HEK293 (cell line): ENCODE measurements at regions not wholly inside any gene's neighbourhood (a gene's known extent, or its start where the extent isn't known, plus 50 kb on each side); places are given as distances from the start of the nearest gene placed in this dataset.

Experiments
- CTCF ChIA-PET: fragments of 350-600 bp; formaldehyde crosslinking; extraction: SDS; loops from one replicate; lab custom pipeline; 2021; ENCODE audit warnings: antibody characterized with exemption; lab: Yijun Ruan, JAX
- POLR2A ChIA-PET: fragments of 300-600 bp; formaldehyde crosslinking; extraction: SDS; loops from one replicate; lab custom pipeline; 2020; ENCODE audit warnings: antibody characterized with exemption, inconsistent platforms; lab: Yijun Ruan, JAX
- H3K27ac ChIP-seq: fragments of 200-500 bp; sonication (Bioruptor generic); 2 replicates; pipeline ENCODE4 v1.5.1; 2014; ENCODE audit warnings: low read depth, low read length, control low read depth, inconsistent platforms; ENCODE audit errors: extremely low read depth
- H3K36me3 ChIP-seq, 2 experiments: fragments of 200-500 bp in 1 of 2; sonication (Bioruptor generic) in 1 of 2; 1 replicate in 1 of 2; 2 replicates in 1 of 2; pipeline ENCODE4 v1.5.1; 2014 to 2017; ENCODE audit warnings: inconsistent platforms in 2 of 2, low read length in 2 of 2; ENCODE audit not compliant: control insufficient read depth in 2 of 2, insufficient read depth in 1 of 2
- H3K4me1 ChIP-seq: fragments of 200-500 bp; sonication (Bioruptor generic); 2 replicates; pipeline ENCODE4 v1.5.1; 2014; ENCODE audit warnings: mild to moderate bottlenecking, low read length, inconsistent platforms; ENCODE audit not compliant: control insufficient read depth, insufficient read depth
- H3K4me3 ChIP-seq: 2 replicates; pipeline ENCODE4 v1.5.1; 2011; ENCODE audit warnings: low read depth, mild to moderate bottlenecking, control low read depth, low read length, moderate library complexity
- H3K9me3 ChIP-seq: fragments of 200-500 bp; sonication (Bioruptor generic); 2 replicates; pipeline ENCODE4 v1.5.1; 2014; ENCODE audit warnings: low read depth, low read length, inconsistent platforms; ENCODE audit not compliant: control insufficient read depth, insufficient read depth
- ATF2 ChIP-seq: fragments of 450-650 bp; formaldehyde crosslinking; IDR thresholded peaks from 2 replicates; pipeline ENCODE4 v1.5.1; 2016; ENCODE audit warnings: missing biosample characterization, missing genetic modification characterization, low read depth
- EGR2 ChIP-seq: fragments of 450-650 bp; formaldehyde crosslinking; IDR thresholded peaks from 2 replicates; pipeline ENCODE4 v1.5.1; 2016; ENCODE audit warnings: low read depth, missing biosample characterization, missing genetic modification characterization
- GLI2 ChIP-seq: fragments of 450-650 bp; formaldehyde crosslinking; IDR thresholded peaks from 2 replicates; pipeline ENCODE4; 2017; ENCODE audit warnings: missing biosample characterization, missing genetic modification characterization, low read depth, borderline replicate concordance
- HOXC10 ChIP-seq: sonication (generic); formaldehyde crosslinking; IDR thresholded peaks from 2 replicates; pipeline ENCODE4 v1.8.1; 2023; ENCODE audit warnings: mild to moderate bottlenecking, missing genetic modification reagents
- YY1 ChIP-seq: fragments of 450-650 bp; formaldehyde crosslinking; IDR thresholded peaks from 2 replicates; pipeline ENCODE4 v1.5.1; 2018; ENCODE audit warnings: missing biosample characterization, missing genetic modification characterization
- ZBTB1 ChIP-seq: fragments of 450-650 bp; formaldehyde crosslinking; IDR thresholded peaks from 2 replicates; pipeline ENCODE4 v1.5.1; 2016; ENCODE audit warnings: missing biosample characterization, missing genetic modification characterization
- ZBTB6 ChIP-seq: fragments of 450-650 bp; formaldehyde crosslinking; IDR thresholded peaks from 2 replicates; pipeline ENCODE4 v1.5.1; 2017; ENCODE audit warnings: missing biosample characterization, missing genetic modification characterization
- ZBTB7A ChIP-seq: fragments of 450-650 bp; formaldehyde crosslinking; IDR thresholded peaks from 2 replicates; pipeline ENCODE4 v1.5.1; 2016; ENCODE audit warnings: low read depth, missing biosample characterization, missing genetic modification characterization
- ZNF112 ChIP-seq: fragments of 450-650 bp; formaldehyde crosslinking; IDR thresholded peaks from 2 replicates; pipeline ENCODE4 v1.5.0; 2017; ENCODE audit warnings: missing biosample characterization, missing genetic modification characterization
- ZNF114 ChIP-seq: fragments of 450-650 bp; formaldehyde crosslinking; IDR thresholded peaks from 2 replicates; pipeline ENCODE4 v1.5.0; 2017; ENCODE audit warnings: missing biosample characterization, missing genetic modification characterization
- ZNF133 ChIP-seq: fragments of 450-650 bp; formaldehyde crosslinking; IDR thresholded peaks from 2 replicates; pipeline ENCODE4 v1.5.1; 2016; ENCODE audit warnings: missing biosample characterization, missing genetic modification characterization
- ZNF138 ChIP-seq: fragments of 450-650 bp; formaldehyde crosslinking; IDR thresholded peaks from 2 replicates; pipeline ENCODE4 v1.5.1; 2016; ENCODE audit warnings: missing biosample characterization, missing genetic modification characterization, borderline replicate concordance
- ZNF140 ChIP-seq: fragments of 450-650 bp; formaldehyde crosslinking; IDR thresholded peaks from 2 replicates; pipeline ENCODE4 v1.5.1; 2016; ENCODE audit warnings: missing biosample characterization, missing genetic modification characterization
- ZNF157 ChIP-seq: fragments of 450-650 bp; formaldehyde crosslinking; IDR thresholded peaks from 2 replicates; pipeline ENCODE4 v1.5.1; 2016; ENCODE audit warnings: missing biosample characterization, missing genetic modification characterization
- ZNF16 ChIP-seq: fragments of 450-650 bp; formaldehyde crosslinking; IDR thresholded peaks from 2 replicates; pipeline ENCODE4 v1.5.1; 2016; ENCODE audit warnings: low read depth, missing biosample characterization, missing genetic modification characterization
- ZNF184 ChIP-seq: fragments of 450-650 bp; IDR thresholded peaks from 2 replicates; pipeline ENCODE4 v1.5.1; 2018; ENCODE audit warnings: missing biosample characterization, mild to moderate bottlenecking, missing genetic modification characterization
- ZNF302 ChIP-seq: fragments of 450-650 bp; formaldehyde crosslinking; IDR thresholded peaks from 2 replicates; pipeline ENCODE4 v1.5.1; 2016; ENCODE audit warnings: missing biosample characterization, missing genetic modification characterization, low read depth
- ZNF324 ChIP-seq: fragments of 450-650 bp; formaldehyde crosslinking; IDR thresholded peaks from 2 replicates; pipeline ENCODE4 v1.5.1; 2016; ENCODE audit warnings: missing biosample characterization, missing genetic modification characterization
- ZNF350 ChIP-seq: fragments of 450-650 bp; formaldehyde crosslinking; IDR thresholded peaks from 2 replicates; pipeline ENCODE4 v1.5.0; 2017; ENCODE audit warnings: missing biosample characterization, mild to moderate bottlenecking, missing genetic modification characterization
- ZNF416 ChIP-seq: fragments of 450-650 bp; formaldehyde crosslinking; IDR thresholded peaks from 2 replicates; pipeline ENCODE4 v1.5.1; 2016; ENCODE audit warnings: missing biosample characterization, missing genetic modification characterization
- ZNF514 ChIP-seq: fragments of 450-650 bp; formaldehyde crosslinking; IDR thresholded peaks from 2 replicates; pipeline ENCODE4 v1.5.1; 2016; ENCODE audit warnings: missing biosample characterization, missing genetic modification characterization
- ZNF529 ChIP-seq: fragments of 450-650 bp; formaldehyde crosslinking; IDR thresholded peaks from 2 replicates; pipeline ENCODE4 v1.5.1; 2017; ENCODE audit warnings: missing genetic modification characterization, missing biosample characterization; ENCODE audit not compliant: insufficient replicate concordance
- ZNF571 ChIP-seq: fragments of 450-650 bp; formaldehyde crosslinking; IDR thresholded peaks from 2 replicates; pipeline ENCODE4 v1.5.0; 2017; ENCODE audit warnings: missing biosample characterization, missing genetic modification characterization
- ZNF621 ChIP-seq: fragments of 450-650 bp; formaldehyde crosslinking; IDR thresholded peaks from 2 replicates; pipeline ENCODE4 v1.5.1; 2017; ENCODE audit warnings: missing biosample characterization, missing genetic modification characterization
- ZNF626 ChIP-seq: fragments of 450-650 bp; sonication (Bioruptor Pico); formaldehyde crosslinking; IDR thresholded peaks from 2 replicates; pipeline ENCODE4 v1.5.1; 2018; ENCODE audit warnings: missing biosample characterization, missing genetic modification characterization, inconsistent platforms
- ZNF701 ChIP-seq: fragments of 450-650 bp; formaldehyde crosslinking; IDR thresholded peaks from 2 replicates; pipeline ENCODE4 v1.5.1; 2016; ENCODE audit warnings: missing biosample characterization, missing genetic modification characterization
- ZNF777 ChIP-seq: fragments of 450-650 bp; formaldehyde crosslinking; IDR thresholded peaks from 2 replicates; pipeline ENCODE4 v1.5.1; 2017; ENCODE audit warnings: missing biosample characterization, missing genetic modification characterization, borderline replicate concordance
- ZNF791 ChIP-seq: fragments of 450-650 bp; formaldehyde crosslinking; IDR thresholded peaks from 2 replicates; pipeline ENCODE4 v1.5.1; 2016; ENCODE audit warnings: missing biosample characterization, missing genetic modification characterization
- ZNF830 ChIP-seq: fragments of 450-650 bp; IDR thresholded peaks from 2 replicates; pipeline ENCODE4 v1.5.0; 2018; ENCODE audit warnings: missing biosample characterization, missing genetic modification characterization, low read depth, mild to moderate bottlenecking, moderate library complexity
- TF ChIP-seq, protein P1 (sequence below): fragments of 450-650 bp; formaldehyde crosslinking; IDR thresholded peaks from 2 replicates; pipeline ENCODE4 v1.5.1; 2016; ENCODE audit warnings: missing biosample characterization, missing genetic modification characterization

DNA sequence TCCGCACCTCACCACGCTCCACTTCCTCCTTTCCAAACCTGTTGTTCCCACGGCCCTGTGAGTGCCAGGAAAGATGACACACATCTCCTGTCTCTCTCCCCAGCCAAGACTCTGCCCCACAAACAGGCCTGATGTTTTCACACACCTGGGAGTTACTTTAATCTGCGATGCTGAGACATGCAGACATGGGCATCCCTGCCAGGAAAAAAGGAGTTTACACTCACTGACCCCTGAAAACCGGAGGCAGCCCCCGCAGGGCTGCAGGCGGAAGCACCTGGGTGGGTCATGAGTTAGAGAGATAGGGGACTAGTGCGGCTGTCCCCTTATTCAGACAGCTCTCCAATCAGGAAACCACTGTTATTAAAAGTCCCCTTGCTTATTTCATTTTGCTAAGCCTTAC lies 106.4 kb upstream of the CARD11 start:
- POLR2A ChIA-PET, result interaction anchor here (0.7 kb wide), 1 partner anchor 217 kb away, joined by 6 read pairs; no protein-coding TSS in a partner anchor
- no peak overlapping the region for H3K4me3 ChIP-seq

DNA sequence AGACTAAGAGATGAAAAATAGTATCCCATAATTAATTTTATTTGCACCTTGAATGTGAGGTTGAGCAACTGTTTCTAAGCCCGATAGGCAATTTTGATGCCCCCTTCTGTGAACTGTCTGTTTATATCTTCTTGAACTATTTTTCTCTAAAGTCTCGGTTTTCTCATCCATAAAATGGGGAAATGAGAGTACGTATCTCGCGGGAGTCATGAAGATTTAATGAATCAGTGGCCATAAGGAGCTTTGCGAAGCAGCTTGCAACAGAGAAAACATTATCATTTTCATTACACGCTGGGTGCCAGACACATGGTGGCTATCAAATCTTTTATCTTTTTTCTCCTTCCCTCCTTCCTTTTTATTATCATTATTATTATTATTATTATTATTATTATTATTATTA lies 108.1 kb upstream of the CARD11 start:
- CTCF ChIA-PET, result interaction anchor here (0.6 to 2.2 kb wide), 6 partner anchors 61 to 1480 kb away, joined by 3 to 10 read pairs (median 3); no protein-coding TSS in a partner anchor
- POLR2A ChIA-PET, result no interaction called here
- H3K4me1 ChIP-seq, result no peaks in the 10 kb centered on the region
- no peaks in the 10 kb centered on the region for H3K9me3 ChIP-seq
- H3K27ac ChIP-seq, result no peak overlapping the region
- no peaks in the 10 kb centered on the region for H3K36me3 ChIP-seq
- TF ChIP-seq ZBTB6 (tag by site-specific recombination) (no peak), HOXC10 (CRISPR knock-in tag) (no peak), ZNF140 (tag by site-specific recombination) (no peak), ZNF791 (no peak), EGR2 (no peak), ZNF133 (no peak), ZNF621 (tag by site-specific recombination) (no peak), ZBTB1 (tag by site-specific recombination) (no peak), ZNF571 (tag by site-specific recombination) (no peak), ZNF114 (tag by site-specific recombination) (no peak), ZNF138 (tag by site-specific recombination) (no peak), ZNF16 (tag by site-specific recombination) (no peak), ZNF777 (tag by site-specific recombination) (no peak)
- H3K4me3 ChIP-seq, result no peak overlapping the region

More for the DNA sequence above, 106.4 kb upstream of the CARD11 start:
- H3K27ac ChIP-seq, result no peak overlapping the region
- CTCF ChIA-PET, result interaction anchor here (0.5 to 0.7 kb wide), 2 partner anchors 197 to 1331 kb away, joined by 3 read pairs; no protein-coding TSS in a partner anchor
- H3K36me3 ChIP-seq, result no peaks in the 10 kb centered on the region
- TF ChIP-seq GLI2 (tag by site-specific recombination) (no peak), YY1 (tag by site-specific recombination) (no peak), ZNF112 (tag by site-specific recombination) (no peak), ZNF416 (tag by site-specific recombination) (no peak), ZNF133 (no peak), ZNF184 (no peak), ZNF350 (no peak), ZNF302 (tag by site-specific recombination) (no peak), ATF2 (tag by site-specific recombination) (no peak), ZNF514 (tag by site-specific recombination) (no peak), ZNF529 (tag by site-specific recombination) (no peak), ZNF324 (tag by site-specific recombination) (no peak), ZNF830 (no peak), ZNF157 (tag by site-specific recombination) (no peak), ZBTB7A (tag by site-specific recombination) (no peak), ZNF626 (tag by site-specific recombination) (no peak), ZNF701 (tag by site-specific recombination) (no peak)
- TF ChIP-seq, protein P1, sequence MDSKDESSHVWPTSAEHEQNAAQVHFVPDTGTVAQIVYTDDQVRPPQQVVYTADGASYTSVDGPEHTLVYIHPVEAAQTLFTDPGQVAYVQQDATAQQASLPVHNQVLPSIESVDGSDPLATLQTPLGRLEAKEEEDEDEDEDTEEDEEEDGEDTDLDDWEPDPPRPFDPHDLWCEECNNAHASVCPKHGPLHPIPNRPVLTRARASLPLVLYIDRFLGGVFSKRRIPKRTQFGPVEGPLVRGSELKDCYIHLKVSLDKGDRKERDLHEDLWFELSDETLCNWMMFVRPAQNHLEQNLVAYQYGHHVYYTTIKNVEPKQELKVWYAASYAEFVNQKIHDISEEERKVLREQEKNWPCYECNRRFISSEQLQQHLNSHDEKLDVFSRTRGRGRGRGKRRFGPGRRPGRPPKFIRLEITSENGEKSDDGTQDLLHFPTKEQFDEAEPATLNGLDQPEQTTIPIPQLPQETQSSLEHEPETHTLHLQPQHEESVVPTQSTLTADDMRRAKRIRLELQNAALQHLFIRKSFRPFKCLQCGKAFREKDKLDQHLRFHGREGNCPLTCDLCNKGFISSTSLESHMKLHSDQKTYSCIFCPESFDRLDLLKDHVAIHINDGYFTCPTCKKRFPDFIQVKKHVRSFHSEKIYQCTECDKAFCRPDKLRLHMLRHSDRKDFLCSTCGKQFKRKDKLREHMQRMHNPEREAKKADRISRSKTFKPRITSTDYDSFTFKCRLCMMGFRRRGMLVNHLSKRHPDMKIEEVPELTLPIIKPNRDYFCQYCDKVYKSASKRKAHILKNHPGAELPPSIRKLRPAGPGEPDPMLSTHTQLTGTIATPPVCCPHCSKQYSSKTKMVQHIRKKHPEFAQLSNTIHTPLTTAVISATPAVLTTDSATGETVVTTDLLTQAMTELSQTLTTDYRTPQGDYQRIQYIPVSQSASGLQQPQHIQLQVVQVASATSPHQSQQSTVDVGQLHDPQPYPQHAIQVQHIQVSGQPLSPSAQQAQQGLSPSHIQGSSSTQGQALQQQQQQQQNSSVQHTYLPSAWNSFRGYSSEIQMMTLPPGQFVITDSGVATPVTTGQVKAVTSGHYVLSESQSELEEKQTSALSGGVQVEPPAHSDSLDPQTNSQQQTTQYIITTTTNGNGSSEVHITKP, result no peak
- H3K4me1 ChIP-seq, result no peaks in the 10 kb centered on the region
- H3K9me3 ChIP-seq, result no peaks in the 10 kb centered on the region
